Fibroblast of mammary gland (primary cell): ENCODE measurements at regions not wholly inside any gene's neighbourhood (a gene's known extent, or its start where the extent isn't known, plus 50 kb on each side); places are given as distances from the start of the nearest gene placed in this dataset.
"Not testable (repeated sequence)": the region's sequence is repeated elsewhere in the genome, so short reads cannot be mapped to it uniquely, and the experiment has no call there.

ENCODE experiments used
- DNase-seq: peaks from one replicate; pipeline ENCODE4 v3.0.0-alpha.2; 2010; ENCODE audit warnings: low read depth
- H3K4me3 ChIP-seq: 2 replicates; pipeline ENCODE4 v1.5.1; 2011; ENCODE audit warnings: low read depth, mild to moderate bottlenecking, low read length, moderate library complexity; ENCODE audit not compliant: control insufficient read depth
- TF ChIP-seq, protein P1 (sequence below): conservative IDR thresholded peaks from 2 replicates; pipeline ENCODE4 v1.5.1; 2011; ENCODE audit warnings: low read depth, low read length, inconsistent platforms; ENCODE audit not compliant: control insufficient read depth, insufficient read depth

- H3K4me3 ChIP-seq: no peak overlapping the region
- DNase-seq: peak; percentile 26
- TF ChIP-seq, protein P1, sequence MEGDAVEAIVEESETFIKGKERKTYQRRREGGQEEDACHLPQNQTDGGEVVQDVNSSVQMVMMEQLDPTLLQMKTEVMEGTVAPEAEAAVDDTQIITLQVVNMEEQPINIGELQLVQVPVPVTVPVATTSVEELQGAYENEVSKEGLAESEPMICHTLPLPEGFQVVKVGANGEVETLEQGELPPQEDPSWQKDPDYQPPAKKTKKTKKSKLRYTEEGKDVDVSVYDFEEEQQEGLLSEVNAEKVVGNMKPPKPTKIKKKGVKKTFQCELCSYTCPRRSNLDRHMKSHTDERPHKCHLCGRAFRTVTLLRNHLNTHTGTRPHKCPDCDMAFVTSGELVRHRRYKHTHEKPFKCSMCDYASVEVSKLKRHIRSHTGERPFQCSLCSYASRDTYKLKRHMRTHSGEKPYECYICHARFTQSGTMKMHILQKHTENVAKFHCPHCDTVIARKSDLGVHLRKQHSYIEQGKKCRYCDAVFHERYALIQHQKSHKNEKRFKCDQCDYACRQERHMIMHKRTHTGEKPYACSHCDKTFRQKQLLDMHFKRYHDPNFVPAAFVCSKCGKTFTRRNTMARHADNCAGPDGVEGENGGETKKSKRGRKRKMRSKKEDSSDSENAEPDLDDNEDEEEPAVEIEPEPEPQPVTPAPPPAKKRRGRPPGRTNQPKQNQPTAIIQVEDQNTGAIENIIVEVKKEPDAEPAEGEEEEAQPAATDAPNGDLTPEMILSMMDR: no peak
Measured at GRCh38 chr5:36462295-36463021, 143.9 kb upstream of the SLC1A3 start.

DNA sequence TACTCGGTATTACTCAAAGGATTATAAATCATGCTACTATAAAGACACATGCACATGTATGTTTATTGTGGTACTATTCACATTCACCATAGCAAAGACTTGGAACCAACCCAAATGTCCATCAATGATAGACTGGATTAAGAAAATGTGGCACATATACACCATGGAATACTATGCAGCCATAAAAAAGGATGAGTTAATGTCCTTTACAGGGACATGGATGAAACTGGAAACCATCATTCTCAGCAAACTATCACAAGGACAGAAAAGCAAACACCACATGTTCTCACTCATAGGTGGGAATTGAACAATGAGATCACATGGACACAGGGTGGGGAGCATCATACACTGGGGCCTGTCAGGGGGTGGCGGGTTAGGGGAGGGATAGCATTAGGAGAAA, 130.5 kb upstream of the SLC1A3 start:
- not testable (repeated sequence) for DNase-seq, H3K4me3 ChIP-seq

- TF ChIP-seq, protein P1: no peak
- no peak for DNase-seq
Measured at GRCh38 chr5:36478646-36479317, 127.6 kb upstream of the SLC1A3 start.

DNA sequence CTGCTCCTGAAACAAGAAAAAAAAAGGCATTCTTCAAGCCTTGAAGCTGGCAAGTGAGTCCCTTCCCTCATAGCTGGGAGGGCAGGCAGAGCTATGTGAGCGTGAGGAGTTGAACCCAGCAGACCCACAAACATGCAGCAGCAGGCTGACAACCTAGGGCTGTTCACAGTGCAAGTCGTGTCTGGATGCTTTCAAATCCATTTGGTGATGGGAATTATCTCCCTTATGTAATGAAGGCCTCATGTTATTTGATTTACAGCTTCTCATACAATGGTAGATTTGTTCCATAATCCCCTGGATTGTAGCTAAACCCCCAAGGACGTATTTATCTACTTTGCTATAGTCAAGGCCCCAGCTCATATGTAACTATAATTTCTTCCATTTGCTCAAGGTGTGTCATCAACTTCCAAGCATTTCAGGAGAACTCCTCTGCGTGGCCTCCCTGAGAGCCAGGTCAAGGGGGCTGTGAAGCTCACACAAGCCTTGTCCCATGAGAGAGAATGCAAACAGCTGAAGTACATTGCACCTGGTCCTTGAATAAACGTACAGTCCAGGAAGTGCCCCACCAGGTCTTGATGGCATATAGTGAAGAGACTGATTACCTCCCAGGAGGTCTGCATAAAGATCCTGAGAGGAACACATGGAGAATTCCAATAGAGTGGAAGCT, 124.8 kb upstream of the SLC1A3 start:
- TF ChIP-seq, protein P1: no peak
- no peak for DNase-seq
- no peak overlapping the region for H3K4me3 ChIP-seq

More at GRCh38 chr5:36478646-36479317, 127.6 kb upstream of the SLC1A3 start:
- H3K4me3 ChIP-seq: no peak overlapping the region

DNA sequence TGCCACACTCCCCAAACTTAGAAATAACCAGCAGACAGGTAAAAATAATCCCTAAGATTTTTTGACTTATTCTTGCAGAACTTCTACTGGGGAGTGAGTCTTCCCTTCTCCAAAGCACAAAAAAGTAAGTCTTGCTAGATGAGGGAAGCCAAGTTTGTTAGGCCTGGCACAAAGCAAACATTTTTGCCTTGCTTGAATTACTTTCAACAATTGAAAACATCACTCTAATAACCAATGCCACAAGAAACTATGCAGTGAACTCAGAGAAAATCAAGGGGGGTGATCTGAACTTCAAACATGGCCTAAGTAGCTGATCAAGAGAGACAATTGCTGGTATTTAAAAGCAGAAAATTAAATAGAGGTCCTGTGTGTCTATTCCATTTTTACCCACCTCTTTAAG, 123.6 kb upstream of the SLC1A3 start:
- TF ChIP-seq, protein P1: no peak
- DNase-seq: no peak

GRCh38 chr5:36489505-36489904, 116.9 kb upstream of the SLC1A3 start:
- TF ChIP-seq, protein P1: no peak
- no peak for DNase-seq
- H3K4me3 ChIP-seq: no peak overlapping the region

More for the DNA sequence above, 123.6 kb upstream of the SLC1A3 start:
- no peak overlapping the region for H3K4me3 ChIP-seq

DNA sequence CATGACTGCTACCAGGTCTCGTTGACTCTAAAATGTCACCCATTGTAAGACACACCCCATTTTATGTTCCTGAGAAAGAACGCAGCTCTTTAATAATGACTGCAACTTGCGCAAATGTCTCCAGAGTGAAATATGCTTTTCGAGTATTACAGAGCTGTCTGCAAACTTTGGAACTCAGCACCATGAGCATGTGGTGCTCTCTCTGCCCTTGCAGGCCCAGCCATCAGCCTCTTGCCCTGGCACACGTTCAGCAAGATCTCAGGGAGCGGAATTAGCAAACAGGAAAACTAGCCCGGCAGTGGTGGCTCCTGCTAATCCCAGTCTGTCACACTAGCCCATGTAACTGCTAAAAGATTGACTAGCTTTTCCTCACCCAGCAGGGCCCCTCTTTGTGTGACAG, 114.5 kb upstream of the SLC1A3 start:
- TF ChIP-seq, protein P1: no peak
- no peak overlapping the region for H3K4me3 ChIP-seq
- peak; percentile 19 for DNase-seq
